ENCODE measurements at regions not wholly inside any gene's neighbourhood (a gene's known extent, or its start where the extent isn't known, plus 50 kb on each side); places are given as distances from the start of the nearest gene placed in this dataset.

DNA sequence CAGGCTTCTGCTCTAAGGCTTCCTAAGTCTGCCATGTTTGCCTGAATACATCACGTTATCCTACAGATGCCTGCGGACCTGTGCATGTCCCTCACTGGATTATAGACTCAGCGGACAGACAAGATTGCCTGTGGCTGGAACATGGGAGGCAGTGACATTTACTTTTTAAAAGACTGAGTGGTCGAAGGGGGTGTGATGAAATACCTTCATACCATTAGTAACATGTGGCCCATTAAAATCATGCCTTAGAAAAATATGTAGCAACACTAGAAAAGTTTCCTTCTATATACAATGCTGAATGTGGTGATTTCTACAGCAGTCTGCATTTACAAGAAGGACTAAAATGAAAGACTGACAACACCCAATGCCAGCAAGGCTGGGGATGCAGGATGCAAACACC lies 154.4 kb downstream of the ASB1 start:
- DNase-seq (ENCODE audit: low read depth): no peak

DNA sequence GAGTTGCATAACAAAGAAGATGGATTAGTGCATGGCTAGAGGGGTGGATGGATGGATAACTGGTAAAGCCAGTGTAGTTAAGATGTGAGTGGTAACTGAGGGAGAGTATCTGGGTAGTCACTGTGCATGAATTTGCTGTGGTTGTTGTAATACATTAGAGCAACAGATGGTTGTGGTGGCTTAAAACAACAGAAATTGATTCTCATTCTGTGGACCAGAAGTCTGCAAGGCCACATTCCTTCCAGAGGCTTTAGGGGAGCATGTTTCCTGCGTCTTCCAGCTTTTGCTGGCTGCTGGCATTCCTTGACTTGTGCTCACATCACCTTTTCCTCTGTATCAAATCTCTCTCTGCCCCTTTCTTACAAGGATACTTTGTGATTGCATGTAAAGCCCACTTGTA lies 155.4 kb downstream of the ASB1 start:
- no peak for DNase-seq (ENCODE audit: low read depth)

DNA sequence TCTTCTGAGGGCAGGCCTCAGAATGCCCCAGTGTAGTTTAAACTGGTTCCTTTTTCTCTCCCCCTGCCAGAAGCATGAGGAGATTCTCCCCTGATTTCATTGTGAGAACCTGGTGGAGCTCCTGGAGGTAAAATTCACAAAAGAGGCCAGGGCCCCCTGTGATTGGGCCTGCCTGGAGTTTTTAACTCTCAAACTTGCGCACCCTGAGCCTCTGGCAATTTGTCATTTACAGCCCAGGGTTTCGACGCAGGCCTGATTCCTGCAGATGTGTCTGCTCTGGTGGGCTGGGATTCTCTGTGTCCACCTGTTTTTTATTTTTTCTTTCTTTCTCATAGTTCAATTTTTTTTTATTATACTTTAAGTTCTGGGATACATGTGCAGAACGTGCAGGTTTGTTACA lies 157.9 kb downstream of the ASB1 start:
- DNase-seq (ENCODE audit: low read depth): no peak

DNA sequence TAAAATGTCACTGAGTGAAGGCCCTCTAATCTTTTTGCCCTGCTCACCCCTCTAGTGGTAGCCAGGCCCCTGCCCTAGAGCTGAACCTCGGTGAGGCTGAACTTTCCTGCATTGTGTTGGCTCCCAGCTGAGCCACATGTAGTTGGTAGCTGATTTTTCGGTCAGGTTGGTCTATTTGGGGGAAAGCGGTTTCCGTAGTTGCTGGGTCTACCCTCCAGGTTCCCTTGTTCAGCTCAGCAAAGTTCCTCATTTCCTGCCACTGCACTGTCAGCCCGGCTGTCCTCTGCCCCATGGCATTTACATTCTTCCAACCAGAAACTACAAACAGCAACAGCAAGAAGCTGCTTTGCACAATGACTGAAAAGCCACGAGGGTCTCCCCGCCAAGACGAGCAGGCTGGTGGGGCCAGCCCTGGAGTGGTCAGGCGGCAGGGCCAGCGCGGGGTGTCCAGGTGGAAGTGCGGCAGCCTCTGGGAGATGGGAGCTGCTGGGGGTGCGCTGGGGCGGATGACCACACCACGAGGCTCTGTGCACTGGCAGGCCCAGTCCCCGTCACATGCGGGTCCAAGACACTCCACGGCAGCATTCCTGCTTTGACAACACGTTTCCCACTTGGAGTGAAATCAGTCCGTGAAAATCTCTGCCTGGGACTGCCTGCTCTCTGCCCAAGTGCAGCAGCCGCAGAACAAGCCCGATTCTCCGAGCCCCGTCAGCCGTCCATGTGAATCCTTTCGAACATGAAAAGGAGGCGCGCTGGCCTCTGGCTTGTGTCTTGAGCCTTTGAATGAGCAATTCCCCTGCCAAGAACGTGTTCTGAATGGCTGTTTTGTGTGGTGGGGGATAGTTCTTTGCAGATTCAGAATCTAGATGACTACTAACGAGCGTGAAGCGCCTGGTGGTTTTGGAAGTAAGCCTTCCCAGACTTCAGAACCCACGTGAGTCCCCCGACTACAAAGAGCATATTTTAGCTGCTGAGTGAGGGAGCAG lies 159.4 kb downstream of the ASB1 start:
- DNase-seq (ENCODE audit: low read depth): no peak

DNA sequence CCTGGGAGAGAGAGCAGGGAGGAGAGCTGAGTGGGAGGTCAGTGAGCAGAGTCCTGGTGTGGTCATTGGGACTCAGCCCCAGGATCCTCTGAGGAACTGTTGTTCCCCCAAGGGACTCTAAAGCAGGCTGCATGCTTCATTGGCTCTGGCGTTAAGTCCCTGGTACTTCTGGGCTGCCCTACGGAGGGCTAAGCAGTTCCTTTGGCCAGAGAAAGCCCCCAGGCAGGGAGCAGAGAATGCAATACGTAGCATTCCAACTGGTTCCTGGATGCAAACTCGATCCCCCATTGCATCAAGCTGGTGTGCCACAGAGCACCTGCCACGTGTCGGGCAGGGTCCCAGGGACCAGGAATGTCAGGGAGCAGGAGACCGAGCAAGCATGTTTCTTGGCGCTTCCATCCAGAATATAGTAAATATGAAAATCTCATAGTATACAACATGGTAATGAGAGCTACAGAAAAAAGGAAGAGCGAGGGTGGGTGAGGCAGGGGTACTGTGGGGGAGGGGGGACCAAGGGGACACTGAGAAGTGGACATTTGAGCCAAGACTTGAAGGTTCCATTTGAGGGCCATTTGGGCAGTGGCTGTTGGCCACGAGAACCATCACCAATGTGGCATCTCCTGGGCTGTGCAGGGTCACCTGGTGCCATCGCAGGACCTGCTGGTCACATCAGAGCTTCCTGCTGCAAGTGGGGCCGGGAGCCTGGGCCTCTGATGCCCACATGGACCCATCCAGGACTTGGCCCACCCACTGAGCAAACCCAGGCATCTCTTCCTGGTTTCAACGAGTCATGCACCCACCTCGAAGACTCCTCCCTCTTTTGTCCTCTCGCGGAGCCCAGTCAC lies 160.4 kb downstream of the ASB1 start:
- no peak for DNase-seq (ENCODE audit: low read depth)

DNA sequence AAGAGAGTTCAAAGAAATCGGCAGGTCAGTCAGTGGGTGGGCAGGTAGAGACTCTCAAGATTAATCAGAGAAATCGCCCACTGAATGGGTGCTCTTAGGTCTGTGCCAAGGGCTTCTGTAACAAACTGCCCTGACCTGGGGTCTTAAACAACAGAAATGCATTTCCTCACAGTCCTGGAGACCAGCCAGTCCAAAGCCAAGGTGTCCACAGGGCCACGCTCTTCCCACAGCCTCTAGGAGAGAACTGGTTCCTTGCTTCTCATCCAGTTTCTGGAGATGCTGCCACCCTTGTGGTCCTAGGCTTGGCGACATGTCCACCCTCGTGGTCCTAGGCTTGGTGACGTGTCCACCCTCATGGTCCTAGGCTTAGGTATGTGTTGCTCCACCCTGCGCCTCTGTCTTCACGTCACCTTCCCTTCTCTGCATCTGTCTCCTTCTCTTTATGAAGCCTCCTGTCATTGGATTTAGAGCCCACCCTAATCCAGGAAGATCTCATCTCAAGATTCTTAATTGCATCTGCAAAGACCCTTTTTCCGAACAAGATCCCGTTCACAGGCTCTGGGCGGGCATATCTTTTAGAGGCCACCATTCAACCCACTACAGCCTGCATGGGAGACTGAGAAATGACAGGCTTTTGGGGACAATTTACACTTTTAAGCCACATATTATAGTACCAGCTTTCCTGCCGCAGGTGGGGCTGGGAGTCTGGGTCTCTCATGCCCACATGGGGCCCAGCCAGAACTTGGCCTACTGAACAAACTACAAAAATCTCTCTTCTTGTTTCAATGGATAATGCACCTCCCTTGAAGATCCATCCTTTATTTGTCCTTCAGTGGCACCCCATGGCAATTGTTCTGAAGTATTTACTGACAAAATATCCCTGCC lies 161.3 kb downstream of the ASB1 start:
- no peak for DNase-seq (ENCODE audit: low read depth)

DNA sequence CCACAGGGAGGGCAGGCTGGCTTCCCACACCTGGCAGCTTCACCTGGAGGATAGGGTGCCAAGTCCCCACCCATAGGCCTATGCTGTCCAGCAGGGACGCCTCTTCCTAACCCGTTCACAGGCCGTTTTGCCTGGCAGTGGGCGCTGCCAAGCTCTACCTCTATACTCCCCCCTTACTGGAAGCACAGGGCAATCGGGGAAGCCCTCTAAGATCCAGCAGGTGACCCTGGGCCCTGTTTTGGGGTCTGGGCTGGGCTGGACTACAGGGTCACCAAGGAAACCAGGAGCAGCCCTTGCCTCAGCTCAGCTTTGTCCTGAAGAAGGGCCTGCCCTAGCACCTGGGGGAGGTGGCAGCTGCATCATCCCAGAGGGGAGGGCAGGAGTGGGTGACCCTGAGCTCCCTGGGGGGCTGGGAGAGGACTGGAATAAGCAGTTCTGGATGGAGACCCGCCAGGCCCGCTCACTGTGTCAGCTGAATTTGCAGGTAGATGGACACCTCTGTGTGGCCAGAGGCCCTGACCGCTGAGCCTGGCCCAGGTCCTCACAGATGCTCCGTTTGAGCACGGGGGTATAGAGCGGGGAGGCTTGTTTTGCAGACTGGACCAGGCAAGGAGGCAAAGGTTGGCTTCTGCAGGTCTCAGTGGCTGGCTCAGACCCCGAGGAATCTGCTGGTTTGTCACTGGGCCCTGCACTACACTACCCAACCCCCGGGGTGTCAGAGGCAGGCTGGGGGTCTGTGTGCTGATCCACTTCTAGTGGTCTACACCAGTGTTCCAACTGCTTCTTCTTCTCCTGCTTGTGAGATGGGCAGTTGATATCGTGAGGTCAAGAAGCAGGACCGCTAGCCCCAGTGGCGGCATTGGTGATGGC lies 163.1 kb downstream of the ASB1 start:
- no peak for DNase-seq (ENCODE audit: low read depth)

DNA sequence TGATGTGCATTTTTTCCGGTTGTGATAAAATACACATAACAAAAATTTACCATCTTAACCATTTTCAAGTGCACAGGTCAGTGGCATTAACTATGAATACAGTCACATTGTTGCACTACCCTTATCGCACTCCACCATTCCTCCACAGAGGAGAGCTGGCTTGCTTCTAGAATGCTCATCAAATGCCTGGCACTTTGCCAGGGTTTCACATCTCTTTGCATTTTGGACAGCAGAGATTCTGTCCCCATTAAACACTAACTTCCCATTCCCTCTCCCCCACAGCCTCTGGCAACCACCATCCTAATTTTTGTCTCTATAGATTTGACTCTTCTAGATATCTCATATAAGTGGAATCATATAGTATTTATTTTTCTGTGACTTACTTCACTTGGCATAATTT lies 165.0 kb downstream of the ASB1 start:
- DNase-seq (ENCODE audit: low read depth): no peak

DNA sequence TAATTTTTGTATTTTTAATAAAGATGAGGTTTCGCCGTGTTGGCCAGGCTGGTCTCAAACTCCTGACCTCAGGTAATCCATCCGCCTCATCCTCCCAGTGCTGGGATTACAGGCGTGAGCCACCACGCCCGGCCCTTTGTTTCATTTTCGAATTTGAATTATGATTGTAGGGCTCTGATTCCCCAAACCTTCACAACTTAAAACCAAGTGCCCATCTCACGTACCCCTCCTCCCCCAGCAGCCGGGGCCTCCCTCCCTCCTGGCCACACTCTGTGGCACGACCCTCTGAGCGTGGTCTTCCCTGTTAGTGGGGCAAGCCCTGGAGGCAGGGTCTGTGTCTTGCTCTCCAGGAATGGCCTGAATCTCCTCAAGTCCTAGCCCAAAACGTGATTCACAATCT lies 166.5 kb downstream of the ASB1 start:
- DNase-seq (ENCODE audit: low read depth): no peak

DNA sequence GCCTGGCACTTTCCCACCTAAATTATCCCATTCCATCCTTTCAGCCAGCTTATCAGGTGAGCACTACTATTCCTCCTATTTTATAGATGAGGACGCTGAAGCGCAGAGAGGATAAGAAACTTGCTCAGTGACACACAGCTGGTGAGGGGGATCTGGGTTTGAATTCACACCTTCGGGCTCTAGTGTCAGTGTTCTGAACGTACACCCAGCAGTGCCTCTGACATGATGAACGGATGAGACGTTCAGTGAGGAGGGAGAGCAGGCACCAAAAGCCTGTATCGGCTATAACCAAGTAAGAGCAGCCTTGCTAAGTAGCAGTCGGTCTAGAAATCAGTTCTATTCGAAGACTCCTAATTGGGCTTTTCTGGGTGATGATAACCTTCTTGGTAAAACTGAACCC lies 167.0 kb downstream of the ASB1 start:
- no peak for DNase-seq (ENCODE audit: low read depth)

DNA sequence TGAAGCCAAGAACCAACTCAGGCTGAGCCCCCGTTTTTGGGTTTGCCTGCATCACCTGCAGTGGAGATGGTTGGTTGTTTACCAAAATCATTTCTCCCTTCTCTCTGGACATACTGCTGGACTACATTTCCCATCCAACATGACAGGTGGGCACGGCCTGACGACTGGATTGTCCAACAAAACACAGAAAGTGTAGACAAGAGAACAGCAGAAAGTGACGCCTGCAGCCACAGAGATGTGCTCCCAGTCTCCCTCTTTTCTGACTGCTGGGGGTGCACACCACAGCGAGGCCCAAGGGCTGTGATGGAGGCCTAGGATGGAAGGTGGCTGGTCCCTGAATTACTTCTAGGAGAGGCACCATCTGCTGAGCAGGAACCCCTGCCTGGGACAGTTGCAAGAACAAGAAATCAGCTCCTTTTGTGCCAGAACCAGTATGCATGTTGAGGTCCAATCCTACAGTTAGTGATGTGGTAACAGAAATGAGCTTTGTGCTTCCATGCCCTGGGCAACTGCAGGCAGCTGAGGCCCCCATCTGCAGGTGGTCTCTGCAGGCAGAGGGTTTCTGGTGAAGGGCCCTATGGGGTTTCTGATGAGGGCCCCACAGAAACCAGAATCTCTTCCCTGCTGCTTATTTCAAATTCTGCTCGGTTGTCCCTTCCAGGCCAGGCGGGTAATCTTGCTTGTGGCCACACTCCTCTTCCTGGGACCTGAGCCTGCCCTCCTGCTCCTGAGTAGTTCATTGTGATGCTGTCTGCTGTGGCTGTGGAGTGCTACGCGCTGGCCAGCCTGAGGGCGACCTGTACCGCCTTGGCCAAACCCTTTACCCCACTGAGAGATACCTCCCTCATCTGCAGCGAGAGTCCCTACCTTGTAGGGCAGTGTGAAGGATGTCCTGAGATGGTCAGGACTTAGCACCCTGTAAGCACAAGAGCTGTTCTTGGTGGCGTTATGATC lies 168.3 kb downstream of the ASB1 start:
- DNase-seq (ENCODE audit: low read depth): no peak

DNA sequence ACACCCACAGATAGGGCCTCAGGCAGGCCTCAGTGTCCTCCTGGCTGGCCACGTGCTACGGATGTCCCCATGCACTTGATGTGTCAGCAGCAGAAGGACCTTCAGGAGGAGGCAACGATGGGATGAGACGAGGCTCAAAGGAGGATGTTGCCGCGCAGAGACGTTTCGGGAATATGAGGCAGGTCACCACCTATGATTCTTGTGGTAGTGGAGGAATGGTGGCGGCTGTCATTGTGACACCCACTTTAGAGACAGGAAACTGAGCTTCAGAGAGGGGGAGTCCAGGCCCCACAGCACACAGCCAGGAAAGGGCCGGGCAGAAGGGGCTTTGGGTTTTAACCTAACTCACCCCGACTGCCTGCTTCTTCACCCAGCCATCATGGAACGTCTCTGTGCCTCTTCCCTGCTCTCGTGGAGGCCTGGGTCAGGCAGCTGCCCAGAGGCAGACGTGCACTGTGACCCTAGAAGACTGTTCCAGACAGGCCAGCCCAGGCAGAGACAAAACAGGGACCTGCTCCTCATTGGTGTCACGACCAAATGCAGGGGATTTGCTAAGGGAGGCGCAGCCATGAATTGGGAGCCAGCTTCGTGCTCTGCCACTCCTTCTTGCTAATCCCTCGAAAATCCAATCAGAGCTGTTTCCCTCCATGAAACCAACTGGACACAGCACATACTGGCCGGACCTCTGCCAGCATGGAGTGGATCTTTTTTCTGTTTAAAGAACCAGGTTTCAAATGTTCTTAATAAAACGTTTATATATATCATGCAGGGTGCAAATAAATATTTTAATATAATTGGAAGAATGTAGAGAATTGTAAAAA lies 169.2 kb downstream of the ASB1 start:
- DNase-seq (ENCODE audit: low read depth): no peak

DNA sequence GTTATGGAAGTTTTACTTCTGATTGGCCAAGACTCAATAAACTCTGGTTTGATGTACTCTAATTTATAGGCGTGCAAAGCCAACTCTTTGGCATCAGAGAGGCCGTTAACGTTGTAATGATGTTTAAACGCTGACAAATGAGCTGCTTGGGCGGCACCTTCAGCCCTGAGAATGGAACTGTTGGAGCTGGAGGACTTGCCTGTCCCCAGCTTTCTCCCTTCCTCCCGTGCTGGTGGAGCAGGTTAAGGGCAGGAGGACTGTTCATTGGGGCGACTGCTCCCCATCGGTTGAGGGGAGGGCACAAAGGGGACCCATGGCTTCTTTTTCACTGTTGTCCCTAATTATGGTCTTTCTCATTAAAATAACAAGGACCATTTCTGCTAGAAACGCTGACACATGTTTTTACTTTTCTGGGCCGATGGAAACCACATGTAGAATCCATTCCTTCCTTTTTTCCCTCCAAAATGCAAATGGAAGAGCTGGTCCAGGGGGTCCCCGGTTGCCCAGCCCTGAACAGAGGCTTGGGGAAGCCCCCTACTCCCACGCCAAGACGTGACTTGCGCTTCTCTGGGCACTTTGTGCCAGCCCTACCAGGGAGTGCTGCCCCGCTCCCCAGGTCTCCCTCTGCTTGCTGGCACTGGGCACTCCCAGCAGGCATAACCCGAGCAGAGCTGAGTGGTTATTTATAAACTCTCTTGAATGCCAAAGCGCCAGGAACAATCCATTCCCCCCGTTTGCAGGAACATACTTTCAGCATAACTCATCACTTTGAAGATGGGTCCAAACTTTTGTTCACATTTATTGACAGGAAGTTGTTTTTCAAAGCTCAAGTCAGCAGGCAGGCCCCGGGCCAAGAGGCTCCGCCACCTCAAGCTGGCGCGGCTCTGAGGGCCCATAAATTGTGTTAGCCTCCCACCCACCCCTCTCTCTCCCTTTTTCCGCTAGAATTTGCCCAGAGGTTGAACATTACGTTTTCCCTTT lies 170.1 kb downstream of the ASB1 start:
- DNase-seq (ENCODE audit: low read depth): no peak

DNA sequence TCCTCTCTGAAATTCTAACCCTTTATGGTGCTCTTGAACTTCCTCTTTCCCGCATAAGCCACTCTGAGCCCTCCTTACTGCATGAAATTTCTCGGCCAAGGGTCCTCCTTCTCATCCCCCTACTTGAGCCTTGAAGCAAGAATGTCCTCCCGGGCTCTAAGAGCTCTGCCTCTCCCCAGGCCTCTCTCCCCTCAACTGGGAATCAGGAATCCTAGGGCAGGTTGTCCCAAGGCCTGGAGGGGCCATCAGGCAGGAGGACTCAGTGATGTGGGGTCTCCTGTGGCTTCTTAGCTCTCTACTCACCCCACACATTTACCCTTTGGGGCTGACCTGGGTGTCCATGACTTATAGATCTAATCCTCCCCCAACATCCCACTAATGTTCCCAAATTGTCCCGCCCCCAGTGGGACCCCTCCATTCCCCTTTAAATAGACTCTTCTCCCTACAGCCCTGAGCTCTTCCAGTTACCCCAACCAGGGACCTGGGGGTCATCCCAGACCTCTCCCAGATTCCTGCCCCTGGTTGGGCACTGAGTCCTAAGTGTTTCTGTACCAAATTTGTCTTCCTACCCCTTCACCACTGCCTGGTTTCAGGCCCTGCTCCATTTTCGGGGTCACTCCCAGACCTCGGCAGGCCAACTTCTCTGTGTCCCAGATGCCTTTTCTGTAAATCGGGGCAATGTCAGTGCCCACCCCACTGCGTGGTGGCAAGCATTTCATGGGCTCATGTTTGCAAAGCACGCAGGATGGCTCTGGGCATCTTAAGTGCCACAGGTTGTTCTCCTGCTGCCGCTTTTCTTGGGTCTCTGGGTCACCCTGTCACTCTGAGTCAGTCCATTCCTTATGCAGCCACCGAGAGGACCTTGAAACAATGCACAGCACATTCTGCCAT lies 171.2 kb downstream of the ASB1 start:
- no peak for DNase-seq (ENCODE audit: low read depth)

DNA sequence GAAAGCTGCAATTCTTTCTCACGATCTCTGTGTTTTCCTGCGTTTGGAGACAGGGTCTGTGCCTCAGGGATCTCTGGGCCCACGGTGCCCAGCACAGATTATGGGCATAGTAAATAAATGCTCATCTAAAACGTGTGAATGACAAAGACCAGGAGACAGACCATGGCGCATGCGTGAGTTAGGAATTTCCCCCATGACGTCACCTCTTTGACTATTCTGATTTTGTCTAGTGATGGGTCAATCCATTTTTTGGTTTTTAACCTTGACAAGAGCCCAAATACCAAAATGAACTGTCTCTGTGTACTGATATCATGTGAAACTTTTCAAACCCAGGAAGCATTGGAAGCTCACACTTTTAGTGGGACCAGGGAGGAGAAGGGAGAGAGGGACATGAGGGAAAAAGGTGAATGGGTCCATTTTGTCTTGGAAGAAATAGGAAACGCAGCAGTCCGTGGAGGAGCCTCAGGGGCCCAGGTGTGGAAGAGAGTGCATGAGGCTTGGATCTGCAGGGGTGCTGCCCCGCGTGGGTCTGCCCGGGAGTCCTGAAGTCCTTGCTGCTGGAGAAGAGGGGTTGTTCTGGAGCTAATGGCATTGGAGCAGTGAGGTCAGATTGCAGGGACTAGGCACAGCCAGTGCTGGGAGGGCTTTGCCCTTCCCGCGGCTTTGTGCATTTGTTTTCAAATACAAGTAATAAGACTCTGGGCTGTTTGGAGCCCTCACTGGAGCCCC lies 172.2 kb downstream of the ASB1 start:
- no peak for DNase-seq (ENCODE audit: low read depth)
